Neutrophil (primary cell): ENCODE measurements at regions not wholly inside any gene's neighbourhood (a gene's known extent, or its start where the extent isn't known, plus 50 kb on each side); places are given as distances from the start of the nearest gene placed in this dataset.
"Not testable (repeated sequence)": the region's sequence is repeated elsewhere in the genome, so short reads cannot be mapped to it uniquely, and the experiment has no call there.

Experiments used
- H3K27ac ChIP-seq: fragments of 200-600 bp; sonication (generic); 2 replicates; pipeline ENCODE4 v1.5.1; 2016; ENCODE audit warnings: mild to moderate bottlenecking, moderate library complexity
- H3K27me3 ChIP-seq: fragments of 200-600 bp; sonication (generic); 2 replicates; pipeline ENCODE4 v1.6.0; 2016; ENCODE audit warnings: mild to moderate bottlenecking
- H3K36me3 ChIP-seq: fragments of 200-600 bp; sonication (generic); 2 replicates; pipeline ENCODE4 v1.5.1; 2017
- H3K4me1 ChIP-seq, 2 experiments: fragments of 200-600 bp in 1 of 2; sonication (generic) in 1 of 2; 1 replicate in 1 of 2; 2 replicates in 1 of 2; pipeline versions ENCODE4 v1.5.1 to v1.6.1; 2013 to 2016; ENCODE audit warnings: low read depth in 1 of 2, low read length in 1 of 2, mild to moderate bottlenecking in 1 of 2, moderate library complexity in 1 of 2; ENCODE audit not compliant: control insufficient read depth in 1 of 2, insufficient read depth in 1 of 2
- H3K4me3 ChIP-seq, 2 experiments: fragments of 200-600 bp in 1 of 2; sonication (generic) in 1 of 2; 1 replicate in 1 of 2; 2 replicates in 1 of 2; pipeline ENCODE4 v1.5.1; 2013 to 2016; ENCODE audit warnings: low read depth in 1 of 2, low read length in 1 of 2, mild to moderate bottlenecking in 1 of 2, moderate library complexity in 1 of 2
- H3K9me3 ChIP-seq: fragments of 200-600 bp; sonication (generic); 2 replicates; pipeline ENCODE4 v1.5.1; 2016
- TF ChIP-seq, protein P1 (sequence below): fragments of 200-600 bp; sonication (generic); IDR thresholded peaks from 2 replicates; pipeline ENCODE4 v1.5.1; 2016; ENCODE audit warnings: antibody characterized with exemption

DNA sequence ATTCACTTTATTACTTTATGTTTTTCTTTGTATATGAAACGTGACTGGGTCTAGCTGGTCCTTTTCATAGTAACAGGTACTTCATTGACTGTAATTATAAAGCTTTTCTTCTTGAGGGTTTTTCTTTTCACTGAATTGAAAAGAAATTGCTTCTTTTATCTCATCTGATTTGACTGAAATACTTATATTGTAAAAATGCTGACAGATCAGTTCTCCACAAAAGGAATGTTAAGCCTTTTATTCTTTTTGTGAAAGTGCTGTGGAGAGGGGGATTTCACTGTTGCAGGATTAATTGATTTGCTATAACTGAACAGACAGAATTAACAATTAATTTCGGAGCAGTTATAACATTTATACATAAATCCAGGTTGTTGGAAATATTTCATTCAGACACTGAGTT, 2043.6 kb upstream of the C9orf72 start:
- Histone ChIP-seq H3K36me3 (no peaks in the 10 kb centered on the region), H3K9me3 (no peaks in the 10 kb centered on the region), H3K4me1 (no peaks in the 10 kb centered on the region), H3K27ac (no peak overlapping the region), H3K4me3 (no peak overlapping the region), H3K27me3 (no peaks in the 10 kb centered on the region)
- TF ChIP-seq, protein P1, sequence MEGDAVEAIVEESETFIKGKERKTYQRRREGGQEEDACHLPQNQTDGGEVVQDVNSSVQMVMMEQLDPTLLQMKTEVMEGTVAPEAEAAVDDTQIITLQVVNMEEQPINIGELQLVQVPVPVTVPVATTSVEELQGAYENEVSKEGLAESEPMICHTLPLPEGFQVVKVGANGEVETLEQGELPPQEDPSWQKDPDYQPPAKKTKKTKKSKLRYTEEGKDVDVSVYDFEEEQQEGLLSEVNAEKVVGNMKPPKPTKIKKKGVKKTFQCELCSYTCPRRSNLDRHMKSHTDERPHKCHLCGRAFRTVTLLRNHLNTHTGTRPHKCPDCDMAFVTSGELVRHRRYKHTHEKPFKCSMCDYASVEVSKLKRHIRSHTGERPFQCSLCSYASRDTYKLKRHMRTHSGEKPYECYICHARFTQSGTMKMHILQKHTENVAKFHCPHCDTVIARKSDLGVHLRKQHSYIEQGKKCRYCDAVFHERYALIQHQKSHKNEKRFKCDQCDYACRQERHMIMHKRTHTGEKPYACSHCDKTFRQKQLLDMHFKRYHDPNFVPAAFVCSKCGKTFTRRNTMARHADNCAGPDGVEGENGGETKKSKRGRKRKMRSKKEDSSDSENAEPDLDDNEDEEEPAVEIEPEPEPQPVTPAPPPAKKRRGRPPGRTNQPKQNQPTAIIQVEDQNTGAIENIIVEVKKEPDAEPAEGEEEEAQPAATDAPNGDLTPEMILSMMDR = no peak

- Histone ChIP-seq H3K4me1 (no peaks in the 10 kb centered on the region), H3K9me3 (no peaks in the 10 kb centered on the region), H3K4me3 (no peak overlapping the region), H3K27ac (no peak overlapping the region), H3K36me3 (no peaks in the 10 kb centered on the region), H3K27me3 (no peaks in the 10 kb centered on the region)
- TF ChIP-seq, protein P1 = no peak
These were observed 2052.0 kb upstream of the C9orf72 start for GRCh38 chr9:29625292-29625731.

DNA sequence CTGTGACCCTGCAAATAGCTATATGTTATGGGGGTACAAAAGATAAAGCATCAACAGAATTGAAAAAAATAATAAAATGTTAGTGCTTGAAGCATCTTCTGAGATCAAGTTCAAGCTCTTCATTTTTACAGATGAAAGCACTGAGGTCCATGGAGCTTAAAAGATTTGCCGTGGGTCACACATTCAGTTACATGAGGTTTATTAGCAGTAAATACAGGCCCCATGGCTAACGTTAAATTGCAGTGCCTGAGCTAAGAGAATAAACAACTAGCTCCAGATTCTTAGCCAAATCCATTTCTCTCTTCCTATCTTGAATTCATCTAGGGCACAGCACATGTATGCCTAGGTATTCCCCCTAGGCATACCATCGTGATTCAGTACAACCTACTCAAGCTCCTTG, 2052.7 kb upstream of the C9orf72 start:
- no peaks in the 10 kb centered on the region for H3K4me1 ChIP-seq
- no peak overlapping the region for H3K27ac ChIP-seq
- TF ChIP-seq, protein P1 = no peak
- no peaks in the 10 kb centered on the region for H3K9me3 ChIP-seq
- H3K4me3 ChIP-seq = no peak overlapping the region
- H3K27me3 ChIP-seq = no peaks in the 10 kb centered on the region
- no peaks in the 10 kb centered on the region for H3K36me3 ChIP-seq

DNA sequence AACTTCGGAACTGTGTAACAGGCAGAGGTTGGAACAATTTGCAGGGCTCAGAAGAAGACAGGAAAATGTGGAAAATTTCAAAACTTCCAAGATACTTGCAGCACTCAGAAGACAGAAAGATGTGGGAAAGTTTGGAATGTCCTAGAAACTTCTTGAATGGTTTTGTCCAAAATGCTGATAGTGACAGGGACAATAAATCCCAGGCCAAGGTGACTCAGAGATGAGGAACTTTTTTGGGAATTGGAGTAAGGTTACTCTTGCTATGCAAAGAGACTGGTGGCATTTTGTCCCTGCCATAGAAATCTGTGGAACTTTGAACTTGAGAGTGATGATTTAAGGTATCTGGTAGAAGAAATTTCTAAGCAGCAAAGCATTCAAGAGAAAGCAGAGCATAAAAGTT, 2055.6 kb upstream of the C9orf72 start:
- not testable (repeated sequence) for H3K9me3 ChIP-seq, H3K27ac ChIP-seq, H3K4me1 ChIP-seq, H3K36me3 ChIP-seq, H3K27me3 ChIP-seq, H3K4me3 ChIP-seq

- Histone ChIP-seq H3K4me1 (no peaks in the 10 kb centered on the region), H3K27me3 (no peaks in the 10 kb centered on the region), H3K9me3 (no peaks in the 10 kb centered on the region), H3K27ac (no peak overlapping the region), H3K36me3 (no peaks in the 10 kb centered on the region), H3K4me3 (no peak overlapping the region)
- TF ChIP-seq, protein P1 = no peak
These were observed 2064.4 kb upstream of the C9orf72 start for GRCh38 chr9:29637471-29638237.

DNA sequence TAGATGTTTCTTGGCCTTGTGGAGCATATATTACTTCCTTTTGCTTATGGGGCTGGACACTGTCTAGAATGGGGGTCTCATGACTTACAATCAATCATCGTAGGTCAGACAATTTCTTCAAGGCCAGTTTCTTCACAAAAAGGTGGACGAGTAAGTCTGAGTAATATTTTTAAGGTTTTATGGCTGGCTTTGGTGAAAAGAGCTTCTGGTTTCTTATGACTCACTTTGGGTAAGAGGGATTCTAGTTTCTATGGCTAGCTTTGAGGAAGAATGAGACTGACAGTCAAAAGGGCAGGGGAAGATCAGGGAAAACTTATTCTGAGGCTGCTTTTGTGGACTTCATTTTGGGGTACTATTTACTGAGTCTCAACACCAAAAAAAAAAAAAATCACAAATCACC, 2067.2 kb upstream of the C9orf72 start:
- TF ChIP-seq, protein P1 = no peak
- H3K4me3 ChIP-seq = no peak overlapping the region
- no peaks in the 10 kb centered on the region for H3K9me3 ChIP-seq
- no peak overlapping the region for H3K27ac ChIP-seq
- no peaks in the 10 kb centered on the region for H3K36me3 ChIP-seq
- no peaks in the 10 kb centered on the region for H3K4me1 ChIP-seq
- no peaks in the 10 kb centered on the region for H3K27me3 ChIP-seq
